H1 (cell line): ENCODE measurements at regions not wholly inside any gene's neighbourhood (a gene's known extent, or its start where the extent isn't known, plus 50 kb on each side); places are given as distances from the start of the nearest gene placed in this dataset.

ENCODE experiments used
- CTCF ChIA-PET: fragments of 300-600 bp; sonication (Branson Sonifier 250); formaldehyde crosslinking; loops from one replicate; lab custom pipeline; 2021; ENCODE audit not compliant: partially characterized antibody; lab: Charles Lee
- POLR2A ChIA-PET: fragments of 300-600 bp; sonication (Branson Sonifier 250); formaldehyde crosslinking; loops from one replicate; lab custom pipeline; 2021; ENCODE audit warnings: inconsistent platforms; ENCODE audit not compliant: partially characterized antibody; lab: Charles Lee
- DNase-seq, 2 experiments: peaks; one replicate each; pipeline versions ENCODE4 v3.0.0 to v3.0.0-alpha.2; 2010 to 2022; ENCODE audit warnings: low spot score in 2 of 2, low read depth in 1 of 2, mixed read lengths in 1 of 2
- FAIRE-seq: peaks from 2 replicates; lab custom pipeline; 2011; peaks lifted over from hg19 to GRCh38; lab: Jason Lieb, UNC
- H2AFZ ChIP-seq: 2 replicates; pipeline ENCODE4 v1.8.1; 2012; ENCODE audit warnings: low read length, inconsistent platforms
- H2AK5ac ChIP-seq: 2 replicates; pipeline ENCODE4 v1.6.1; 2013; ENCODE audit warnings: low read depth, low read length
- H2BK120ac ChIP-seq: replicated peaks from 2 replicates; pipeline ENCODE3; 2013; ENCODE audit warnings: low read depth, low read length, inconsistent platforms
- H2BK12ac ChIP-seq: 2 replicates; pipeline ENCODE4 v1.6.1; 2013; ENCODE audit warnings: low read depth, low read length
- H2BK15ac ChIP-seq: 2 replicates; pipeline ENCODE4 v1.6.1; 2013; ENCODE audit warnings: low read length
- H2BK20ac ChIP-seq: 2 replicates; pipeline ENCODE4 v1.6.1; 2013; ENCODE audit warnings: low read length
- H2BK5ac ChIP-seq: 2 replicates; pipeline ENCODE4 v1.6.1; 2013; ENCODE audit warnings: low read depth, low read length
- H3K14ac ChIP-seq: 2 replicates; pipeline ENCODE4 v1.6.1; 2013; ENCODE audit warnings: inconsistent platforms; ENCODE audit not compliant: insufficient read length
- H3K18ac ChIP-seq: 2 replicates; pipeline ENCODE4 v1.6.1; 2013; ENCODE audit warnings: low read length; ENCODE audit errors: extremely low read depth
- H3K23ac ChIP-seq: 2 replicates; pipeline ENCODE4 v1.6.1; 2013; ENCODE audit warnings: inconsistent platforms; ENCODE audit not compliant: insufficient read length
- H3K23me2 ChIP-seq: 2 replicates; pipeline ENCODE4 v1.6.1; 2013; ENCODE audit warnings: low read depth, low read length
- H3K27ac ChIP-seq: 2 replicates; pipeline ENCODE4 v1.6.1; 2011; ENCODE audit warnings: low read depth, low read length, inconsistent platforms
- H3K27me3 ChIP-seq, 4 experiments: replicated peaks in 1 of 4; 1 replicate in 1 of 4; 2 replicates in 3 of 4; pipeline versions ENCODE4 v1.6.1 to v1.8.1; 2011 to 2013; ENCODE audit warnings: low read length in 3 of 4, mild to moderate bottlenecking in 3 of 4, inconsistent platforms in 2 of 4, mixed read lengths in 2 of 4, moderate library complexity in 1 of 4; ENCODE audit not compliant: control insufficient read depth in 3 of 4, insufficient read depth in 3 of 4; ENCODE audit errors: extremely low read depth in 1 of 4
- H3K36me3 ChIP-seq, 4 experiments: 2 replicates each; pipeline versions ENCODE4 v1.6.1 to v1.8.1; 2011 to 2013; ENCODE audit warnings: mild to moderate bottlenecking in 4 of 4, low read length in 3 of 4, moderate library complexity in 2 of 4, control low read depth in 1 of 4, inconsistent platforms in 1 of 4; ENCODE audit not compliant: insufficient read depth in 4 of 4, control insufficient read depth in 2 of 4
- H3K4ac ChIP-seq: replicated peaks from 2 replicates; pipeline ENCODE3; 2013; ENCODE audit warnings: low read length, low read depth, mixed read lengths, inconsistent platforms; ENCODE audit not compliant: insufficient read length
- H3K4me1 ChIP-seq, 4 experiments: replicated peaks in 1 of 4; 1 replicate in 1 of 4; 2 replicates in 3 of 4; pipeline versions ENCODE4 v1.6.1 to v1.8.1; 2011 to 2013; ENCODE audit warnings: low read length in 3 of 4, inconsistent platforms in 2 of 4, mixed read lengths in 1 of 4; ENCODE audit not compliant: insufficient read depth in 4 of 4, control insufficient read depth in 3 of 4
- H3K4me2 ChIP-seq, 2 experiments: 2 replicates each; pipeline versions ENCODE4 v1.6.1 to v1.8.1; 2011 to 2013; ENCODE audit warnings: low read depth in 2 of 2, low read length in 2 of 2, control low read depth in 1 of 2, inconsistent platforms in 1 of 2, mild to moderate bottlenecking in 1 of 2; ENCODE audit not compliant: insufficient read depth in 1 of 2
- H3K4me3 ChIP-seq, 4 experiments: fragments of 200-600, 300-600 bp in 1 of 4; sonication (generic), shearing (Covaris generic), sonication (Bioruptor Twin) in 1 of 4; 2 replicates each; pipeline versions ENCODE4 v1.5.1 to v1.8.1; 2011 to 2016; ENCODE audit warnings: low read length in 4 of 4, low read depth in 3 of 4, control low read depth in 2 of 4, inconsistent platforms in 2 of 4, mild to moderate bottlenecking in 2 of 4, mixed read lengths in 1 of 4, moderate library complexity in 1 of 4; ENCODE audit not compliant: insufficient read depth in 2 of 4; ENCODE audit errors: extremely low read depth in 1 of 4
- H3K56ac ChIP-seq: replicated peaks from 2 replicates; pipeline ENCODE3; 2013; ENCODE audit warnings: low read depth, mild to moderate bottlenecking, mixed read lengths, low read length, inconsistent platforms; ENCODE audit not compliant: insufficient read length
- H3K79me1 ChIP-seq: 2 replicates; pipeline ENCODE4 v1.6.1; 2013; ENCODE audit warnings: low read depth, low read length, control low read depth
- H3K79me2 ChIP-seq, 2 experiments: 2 replicates each; pipeline versions ENCODE4 v1.6.1 to v1.8.1; 2012 to 2013; ENCODE audit warnings: low read length in 2 of 2, mild to moderate bottlenecking in 2 of 2, inconsistent platforms in 1 of 2; ENCODE audit not compliant: insufficient read depth in 2 of 2, control insufficient read depth in 1 of 2
- H3K9ac ChIP-seq, 4 experiments: replicated peaks in 1 of 4; 1 replicate in 1 of 4; 2 replicates in 3 of 4; pipeline versions ENCODE4 v1.6.1 to v1.8.1; 2011 to 2013; ENCODE audit warnings: low read depth in 3 of 4, low read length in 3 of 4, control low read depth in 2 of 4, mild to moderate bottlenecking in 2 of 4, moderate library complexity in 2 of 4, inconsistent platforms in 1 of 4; ENCODE audit errors: extremely low read depth in 1 of 4
- H3K9me3 ChIP-seq, 2 experiments: 2 replicates each; pipeline versions ENCODE4 v1.6.1 to v1.8.1; 2012 to 2013; ENCODE audit warnings: mild to moderate bottlenecking in 2 of 2, moderate library complexity in 2 of 2, control low read depth in 1 of 2, inconsistent platforms in 1 of 2, low read depth in 1 of 2, low read length in 1 of 2, mixed read lengths in 1 of 2; ENCODE audit not compliant: insufficient read depth in 2 of 2
- H4K20me1 ChIP-seq, 2 experiments: replicated peaks in 1 of 2; 2 replicates each; pipeline versions ENCODE3 to v1.8.1; 2011 to 2013; ENCODE audit warnings: inconsistent platforms in 2 of 2, low read length in 2 of 2, mild to moderate bottlenecking in 1 of 2; ENCODE audit not compliant: insufficient read depth in 2 of 2, control insufficient read depth in 1 of 2
- H4K5ac ChIP-seq: 2 replicates; pipeline ENCODE4 v1.6.1; 2013; ENCODE audit warnings: low read length, low read depth, mixed read lengths, inconsistent platforms; ENCODE audit not compliant: insufficient read length
- H4K8ac ChIP-seq: 2 replicates; pipeline ENCODE4 v1.8.0; 2013; ENCODE audit warnings: mild to moderate bottlenecking, moderate library complexity, low read length, inconsistent platforms; ENCODE audit not compliant: insufficient read depth; ENCODE audit errors: extremely low read depth
- H4K91ac ChIP-seq: replicated peaks from 2 replicates; pipeline ENCODE3; 2013; ENCODE audit warnings: low read length, mixed read lengths, inconsistent platforms; ENCODE audit not compliant: insufficient read length
- BRCA1 ChIP-seq: IDR thresholded peaks from 2 replicates; pipeline ENCODE4 v1.6.1; 2012; ENCODE audit warnings: low read depth, low read length, improper control_type of control experiment
- CHD2 ChIP-seq: IDR thresholded peaks from 2 replicates; pipeline ENCODE4 v1.6.1; 2012; ENCODE audit warnings: low read length, improper control_type of control experiment
- FOSL1 ChIP-seq: IDR thresholded peaks from 2 replicates; pipeline ENCODE4 v1.6.1; 2011; ENCODE audit warnings: mild to moderate bottlenecking, low read depth, low read length, moderate library complexity; ENCODE audit not compliant: insufficient read depth
- GTF2F1 ChIP-seq: IDR thresholded peaks from 2 replicates; pipeline ENCODE4 v1.6.1; 2012; ENCODE audit warnings: low read depth, low read length, improper control_type of control experiment, borderline replicate concordance
- HDAC6 ChIP-seq: IDR thresholded peaks from one replicate; pipeline ENCODE4 v1.7.1; 2012; ENCODE audit warnings: low read depth, mild to moderate bottlenecking, inconsistent platforms, low read length, moderate library complexity
- JUN ChIP-seq: IDR thresholded peaks from 2 replicates; pipeline ENCODE4 v1.6.1; 2011; ENCODE audit warnings: low read depth, mild to moderate bottlenecking, improper control_type of control experiment, low read length
- JUND ChIP-seq: IDR thresholded peaks from 2 replicates; pipeline ENCODE4 v1.6.1; 2011; ENCODE audit warnings: mild to moderate bottlenecking, improper control_type of control experiment, low read length
- KDM4A ChIP-seq: IDR thresholded peaks from one replicate; pipeline ENCODE4 v1.7.1; 2012; ENCODE audit warnings: low read depth, mild to moderate bottlenecking, moderate library complexity, low read length, inconsistent platforms; ENCODE audit not compliant: severe bottlenecking
- MAFK ChIP-seq: IDR thresholded peaks from 2 replicates; pipeline ENCODE4 v1.6.1; 2012; ENCODE audit warnings: low read depth, mild to moderate bottlenecking, improper control_type of control experiment, low read length
- SIX5 ChIP-seq: IDR thresholded peaks from 2 replicates; pipeline ENCODE4 v1.6.1; 2011; ENCODE audit warnings: mild to moderate bottlenecking, low read depth, low read length
- SP2 ChIP-seq: IDR thresholded peaks from 2 replicates; pipeline ENCODE4 v1.6.1; 2012; ENCODE audit warnings: mild to moderate bottlenecking, low read length, inconsistent platforms
- SRF ChIP-seq: IDR thresholded peaks from 2 replicates; pipeline ENCODE4 v1.6.1; 2011; ENCODE audit warnings: mild to moderate bottlenecking, low read depth, low read length, moderate library complexity
- TAF1 ChIP-seq: IDR thresholded peaks from 2 replicates; pipeline ENCODE4 v1.6.1; 2011; ENCODE audit warnings: mild to moderate bottlenecking, low read depth, low read length
- TBP ChIP-seq: IDR thresholded peaks from 2 replicates; pipeline ENCODE4 v1.6.1; 2011; ENCODE audit warnings: low read depth, low read length, improper control_type of control experiment
- WGBS, 2 experiments: shearing (Covaris generic) in 1 of 2; methylation state at CpG; one replicate each; pipeline versions ENCODE4 v1.1.6 to v1.1.7; 2013 to 2015; ENCODE audit warnings: low lambda C conversion rate in 2 of 2, mixed read lengths in 2 of 2, inconsistent platforms in 1 of 2, low coverage in 1 of 2, missing lambda C conversion rate in 1 of 2; ENCODE audit not compliant: insufficient replicate concordance in 2 of 2, insufficient coverage in 1 of 2, insufficient read length in 1 of 2; ENCODE audit errors: extremely low coverage in 1 of 2, missing lambda C conversion rate in 1 of 2; 5-methylcytosine and 5-hydroxymethylcytosine counted together

DNA sequence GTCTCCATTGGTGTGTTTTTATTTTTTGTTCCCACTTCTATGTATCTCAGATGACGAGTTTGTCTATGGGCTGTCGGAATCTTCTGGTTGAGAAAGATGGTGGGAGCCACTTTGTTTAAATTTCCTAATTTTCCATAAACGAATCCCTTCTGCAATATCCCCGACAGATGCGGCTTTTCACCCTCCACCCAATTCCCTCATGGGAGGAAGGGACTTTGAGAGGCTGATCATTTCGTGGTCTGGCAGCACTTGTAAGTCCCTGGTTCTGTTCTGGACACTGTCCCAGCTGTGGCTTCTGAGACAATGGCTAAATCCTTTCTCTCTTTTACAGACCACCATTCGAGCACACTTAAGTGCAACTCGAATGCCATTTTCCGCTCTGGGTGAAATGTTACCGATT, 72.2 kb upstream of the PUDP start:
- no peak for FAIRE-seq
- Histone ChIP-seq H2AFZ (no peak overlapping the region), H3K4me2 (no peak overlapping the region), H2AK5ac (no peak overlapping the region), H3K23ac (no peak overlapping the region), H3K36me3 (no peaks in the 10 kb centered on the region), H3K18ac (no peak overlapping the region), H3K56ac (no peak overlapping the region), H3K4ac (no peak overlapping the region), H3K4me3 (no peak overlapping the region), H3K4me1 (no peaks in the 10 kb centered on the region), H3K14ac (no peak overlapping the region), H4K20me1 (no peaks in the 10 kb centered on the region), H3K79me1 (no peaks in the 10 kb centered on the region), H3K27me3 (no peaks in the 10 kb centered on the region), H4K5ac (no peak overlapping the region), H3K9me3 (no peaks in the 10 kb centered on the region), H4K91ac (no peak overlapping the region), H2BK15ac (no peak overlapping the region), H2BK12ac (no peak overlapping the region), H3K27ac (no peak overlapping the region), H2BK120ac (no peak overlapping the region), H3K23me2 (no peaks in the 10 kb centered on the region), H2BK20ac (no peak overlapping the region), H2BK5ac (no peak overlapping the region), H3K9ac (no peak overlapping the region), H4K8ac (no peak overlapping the region), H3K79me2 (no peaks in the 10 kb centered on the region)
- CTCF ChIA-PET = interaction anchor here (1.4 kb wide), 1 partner anchor 28 kb away, joined by 6 read pairs; no protein-coding TSS in a partner anchor
- WGBS, 2 experiments = 89% methylated on average over 8 of the region's 10 CpGs; no CpG with 5 or more reads in 1 of the 2 experiments
- no peak for TF ChIP-seq FOSL1
- TF ChIP-seq SIX5 = no peak
- TF ChIP-seq KDM4A = no peak
- no peak for TF ChIP-seq JUN
- no peak for TF ChIP-seq CHD2
- no peak for TF ChIP-seq JUND
- TF ChIP-seq HDAC6 = no peak
- TF ChIP-seq SRF = no peak
- TF ChIP-seq TAF1 = no peak
- no peak for TF ChIP-seq BRCA1
- TF ChIP-seq GTF2F1 = no peak
- no peak for TF ChIP-seq MAFK
- TF ChIP-seq SP2 = no peak
- no peak for TF ChIP-seq TBP
- POLR2A ChIA-PET = no interaction called here
- no peak for DNase-seq
